ENCODE measurements at regions not wholly inside any gene's neighbourhood (a gene's known extent, or its start where the extent isn't known, plus 50 kb on each side); places are given as distances from the start of the nearest gene placed in this dataset.

- no peak for TF ChIP-seq CTCF (IDR thresholded peaks at IDR 0.05; ENCODE audit: extremely low read depth in 1 of 2, insufficient read depth in 1 of 2, low read depth in 1 of 2, low read length in 2 of 2)
- TF ChIP-seq GATA2 (IDR thresholded peaks at IDR 0.05; ENCODE audit: insufficient read depth, insufficient read length, low read depth, low read length) = no peak
- TF ChIP-seq, protein P1, sequence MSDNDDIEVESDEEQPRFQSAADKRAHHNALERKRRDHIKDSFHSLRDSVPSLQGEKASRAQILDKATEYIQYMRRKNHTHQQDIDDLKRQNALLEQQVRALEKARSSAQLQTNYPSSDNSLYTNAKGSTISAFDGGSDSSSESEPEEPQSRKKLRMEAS (IDR thresholded peaks at IDR 0.05; ENCODE audit: insufficient read depth, insufficient read length) = no peak
- TF ChIP-seq EZH2 (IDR thresholded peaks at IDR 0.05; ENCODE audit: borderline replicate concordance, low read depth, low read length, severe bottlenecking) = no peak
- no peak for TF ChIP-seq FOS (IDR thresholded peaks at IDR 0.05; ENCODE audit: borderline replicate concordance, insufficient read depth, low read length)
- no peak for TF ChIP-seq POLR2AphosphoS5 (IDR thresholded peaks at IDR 0.05; ENCODE audit: insufficient read depth, low read depth, low read length)
- TF ChIP-seq MYC (IDR thresholded peaks at IDR 0.05; ENCODE audit: low read depth, low read length) = no peak
- no peak for TF ChIP-seq POLR2A (IDR thresholded peaks at IDR 0.05; ENCODE audit: low read depth, low read length)
- TF ChIP-seq JUN (IDR thresholded peaks at IDR 0.05; ENCODE audit: borderline replicate concordance, insufficient read depth, insufficient read length, low read depth) = no peak
- intact Hi-C loops (cut with micrococcal nuclease) = no loop called here
- no peak for DNase-seq (ENCODE audit: low read depth, low spot score)
- no TSS peak for BruUV-seq (replicated peaks)
- H3K9me1 ChIP-seq (replicated peaks; ENCODE audit: control insufficient read depth, extremely low read depth, insufficient read depth, low read length) = no peaks in the 10 kb centered on the region
- H3K4me1 ChIP-seq (ENCODE audit: control insufficient read depth, extremely low read depth, insufficient read depth, low read length) = no peaks in the 10 kb centered on the region
- dilution Hi-C loops (cut with MboI; ENCODE audit: extremely low pct_ligation_motif_present, low sequenced_read_pairs) = no loop called here
- H3K9me3 ChIP-seq (replicated peaks; ENCODE audit: control insufficient read depth, insufficient read depth, low read length) = no peaks in the 10 kb centered on the region
- no peak overlapping the region for H3K4me2 ChIP-seq (ENCODE audit: insufficient read depth, low read length)
- POLR2A ChIA-PET = no interaction called here
- no peak overlapping the region for H3K27ac ChIP-seq (ENCODE audit: insufficient read depth, low read depth, low read length)
- H3K36me3 ChIP-seq (ENCODE audit: control insufficient read depth in 2 of 2, extremely low read depth in 1 of 2, insufficient read depth in 2 of 2, low read length in 2 of 2) = no peaks in the 10 kb centered on the region
- CTCF ChIA-PET = no interaction called here
- H3K27me3 ChIP-seq (ENCODE audit: control insufficient read depth in 2 of 2, insufficient read depth in 2 of 2, low read length in 2 of 2) = peaks cover 2 to 4% of the 10 kb centered on the region in 2 experiments
- H3K4me3 ChIP-seq (replicated peaks in 1 of 3; ENCODE audit: insufficient read depth in 1 of 3, low read depth in 1 of 3, low read length in 3 of 3) = no peak overlapping the region
- H3K79me2 ChIP-seq (ENCODE audit: control insufficient read depth, insufficient read depth, low read length) = no peaks in the 10 kb centered on the region
- H3K9ac ChIP-seq (replicated peaks; ENCODE audit: extremely low read depth, insufficient read depth, low read length) = no peak overlapping the region
- FAIRE-seq = no peak
- no peaks in the 10 kb centered on the region for H4K20me1 ChIP-seq (replicated peaks; ENCODE audit: control insufficient read depth, extremely low read depth, insufficient read depth, low read length)
- no peak overlapping the region for H2AFZ ChIP-seq (ENCODE audit: low read depth, low read length)
Observed at GRCh38 chr9:18173923-18174322, 300.0 kb upstream of the ADAMTSL1 start.
